A549 (cell line): ENCODE measurements at regions not wholly inside any gene's neighbourhood (a gene's known extent, or its start where the extent isn't known, plus 50 kb on each side); places are given as distances from the start of the nearest gene placed in this dataset.

Experiments used
- EP300 ChIP-seq, 2 experiments: fragments of >200 bp; sonication (Bioruptor Twin); formaldehyde crosslinking; IDR thresholded peaks; 2 replicates in 1 of 2; 3 replicates in 1 of 2; pipeline ENCODE4 v1.6.1; 2016 to 2017
- FOXS1 ChIP-seq: fragments of 250-450 bp; sonication (Bioruptor Pico); IDR thresholded peaks from 2 replicates; pipeline ENCODE4 v1.5.0; 2020; ENCODE audit warnings: mild to moderate bottlenecking, moderate library complexity
- JUNB ChIP-seq: fragments of >200 bp; sonication (Bioruptor Twin); formaldehyde crosslinking; IDR thresholded peaks from 2 replicates; pipeline ENCODE4 v1.6.1; 2016
- KDM1A ChIP-seq: fragments of 200-600 bp; sonication (generic); IDR thresholded peaks from 2 replicates; pipeline ENCODE4 v1.6.1; 2016; ENCODE audit warnings: low read depth, mild to moderate bottlenecking
- NPAS2 ChIP-seq: fragments of 250-450 bp; sonication (Bioruptor Pico); IDR thresholded peaks from 2 replicates; pipeline ENCODE4 v1.8.0; 2022; ENCODE audit warnings: mild to moderate bottlenecking, moderate library complexity, borderline replicate concordance
- POLR2A ChIP-seq: IDR thresholded peaks from 2 replicates; pipeline ENCODE4 v1.6.1; 2012; ENCODE audit warnings: mild to moderate bottlenecking, low read length
- TF ChIP-seq, protein P1 (sequence below): fragments of 200-600 bp; sonication (generic); IDR thresholded peaks from 2 replicates; pipeline ENCODE4 v1.6.1; 2016; ENCODE audit warnings: antibody characterized with exemption, mild to moderate bottlenecking, moderate library complexity
- TF ChIP-seq, protein P2 (sequence below): fragments of >200 bp; sonication (Bioruptor Twin); formaldehyde crosslinking; IDR thresholded peaks from 3 replicates; pipeline ENCODE4 v1.5.1; 2016
- TF ChIP-seq, protein P3 (sequence below): IDR thresholded peaks from 2 replicates; pipeline ENCODE4 v1.6.1; 2012
- TF ChIP-seq, protein P4 (sequence below): IDR thresholded peaks from 2 replicates; pipeline ENCODE4 v1.6.1; 2012; ENCODE audit warnings: low read depth, borderline replicate concordance

DNA sequence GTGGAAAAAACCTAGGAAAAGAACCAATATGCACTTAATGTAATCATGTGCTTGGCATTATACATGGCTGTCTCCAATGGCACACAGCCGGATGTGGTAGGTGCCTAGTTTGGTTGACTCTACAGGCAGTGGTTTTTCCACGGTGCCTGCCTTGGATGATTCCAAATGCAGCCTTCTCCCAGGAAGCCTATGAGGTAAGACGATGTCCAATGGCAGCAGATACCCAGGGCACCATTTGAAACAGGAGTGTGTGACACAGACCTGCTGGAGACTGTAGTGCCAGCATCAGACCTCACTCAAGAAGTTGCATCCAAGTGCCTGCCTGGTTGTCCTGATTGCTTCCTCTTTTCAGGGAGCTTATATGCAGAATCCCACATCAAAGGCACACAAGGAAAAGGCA is 88.0 kb upstream of the VASH1 start:
- TF ChIP-seq FOXS1 (CRISPR knock-in tag): no peak
- TF ChIP-seq, protein P1, sequence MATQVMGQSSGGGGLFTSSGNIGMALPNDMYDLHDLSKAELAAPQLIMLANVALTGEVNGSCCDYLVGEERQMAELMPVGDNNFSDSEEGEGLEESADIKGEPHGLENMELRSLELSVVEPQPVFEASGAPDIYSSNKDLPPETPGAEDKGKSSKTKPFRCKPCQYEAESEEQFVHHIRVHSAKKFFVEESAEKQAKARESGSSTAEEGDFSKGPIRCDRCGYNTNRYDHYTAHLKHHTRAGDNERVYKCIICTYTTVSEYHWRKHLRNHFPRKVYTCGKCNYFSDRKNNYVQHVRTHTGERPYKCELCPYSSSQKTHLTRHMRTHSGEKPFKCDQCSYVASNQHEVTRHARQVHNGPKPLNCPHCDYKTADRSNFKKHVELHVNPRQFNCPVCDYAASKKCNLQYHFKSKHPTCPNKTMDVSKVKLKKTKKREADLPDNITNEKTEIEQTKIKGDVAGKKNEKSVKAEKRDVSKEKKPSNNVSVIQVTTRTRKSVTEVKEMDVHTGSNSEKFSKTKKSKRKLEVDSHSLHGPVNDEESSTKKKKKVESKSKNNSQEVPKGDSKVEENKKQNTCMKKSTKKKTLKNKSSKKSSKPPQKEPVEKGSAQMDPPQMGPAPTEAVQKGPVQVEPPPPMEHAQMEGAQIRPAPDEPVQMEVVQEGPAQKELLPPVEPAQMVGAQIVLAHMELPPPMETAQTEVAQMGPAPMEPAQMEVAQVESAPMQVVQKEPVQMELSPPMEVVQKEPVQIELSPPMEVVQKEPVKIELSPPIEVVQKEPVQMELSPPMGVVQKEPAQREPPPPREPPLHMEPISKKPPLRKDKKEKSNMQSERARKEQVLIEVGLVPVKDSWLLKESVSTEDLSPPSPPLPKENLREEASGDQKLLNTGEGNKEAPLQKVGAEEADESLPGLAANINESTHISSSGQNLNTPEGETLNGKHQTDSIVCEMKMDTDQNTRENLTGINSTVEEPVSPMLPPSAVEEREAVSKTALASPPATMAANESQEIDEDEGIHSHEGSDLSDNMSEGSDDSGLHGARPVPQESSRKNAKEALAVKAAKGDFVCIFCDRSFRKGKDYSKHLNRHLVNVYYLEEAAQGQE: no peak
- TF ChIP-seq JUNB: no peak
- TF ChIP-seq, protein P2, sequence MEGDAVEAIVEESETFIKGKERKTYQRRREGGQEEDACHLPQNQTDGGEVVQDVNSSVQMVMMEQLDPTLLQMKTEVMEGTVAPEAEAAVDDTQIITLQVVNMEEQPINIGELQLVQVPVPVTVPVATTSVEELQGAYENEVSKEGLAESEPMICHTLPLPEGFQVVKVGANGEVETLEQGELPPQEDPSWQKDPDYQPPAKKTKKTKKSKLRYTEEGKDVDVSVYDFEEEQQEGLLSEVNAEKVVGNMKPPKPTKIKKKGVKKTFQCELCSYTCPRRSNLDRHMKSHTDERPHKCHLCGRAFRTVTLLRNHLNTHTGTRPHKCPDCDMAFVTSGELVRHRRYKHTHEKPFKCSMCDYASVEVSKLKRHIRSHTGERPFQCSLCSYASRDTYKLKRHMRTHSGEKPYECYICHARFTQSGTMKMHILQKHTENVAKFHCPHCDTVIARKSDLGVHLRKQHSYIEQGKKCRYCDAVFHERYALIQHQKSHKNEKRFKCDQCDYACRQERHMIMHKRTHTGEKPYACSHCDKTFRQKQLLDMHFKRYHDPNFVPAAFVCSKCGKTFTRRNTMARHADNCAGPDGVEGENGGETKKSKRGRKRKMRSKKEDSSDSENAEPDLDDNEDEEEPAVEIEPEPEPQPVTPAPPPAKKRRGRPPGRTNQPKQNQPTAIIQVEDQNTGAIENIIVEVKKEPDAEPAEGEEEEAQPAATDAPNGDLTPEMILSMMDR: no peak
- TF ChIP-seq, protein P3, sequence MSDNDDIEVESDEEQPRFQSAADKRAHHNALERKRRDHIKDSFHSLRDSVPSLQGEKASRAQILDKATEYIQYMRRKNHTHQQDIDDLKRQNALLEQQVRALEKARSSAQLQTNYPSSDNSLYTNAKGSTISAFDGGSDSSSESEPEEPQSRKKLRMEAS: no peak
- no peak for TF ChIP-seq POLR2A
- TF ChIP-seq EP300 (IDR thresholded peaks at IDR 0.05): no peak
- TF ChIP-seq KDM1A: no peak
- TF ChIP-seq NPAS2 (CRISPR knock-in tag): no peak
- TF ChIP-seq, protein P4, sequence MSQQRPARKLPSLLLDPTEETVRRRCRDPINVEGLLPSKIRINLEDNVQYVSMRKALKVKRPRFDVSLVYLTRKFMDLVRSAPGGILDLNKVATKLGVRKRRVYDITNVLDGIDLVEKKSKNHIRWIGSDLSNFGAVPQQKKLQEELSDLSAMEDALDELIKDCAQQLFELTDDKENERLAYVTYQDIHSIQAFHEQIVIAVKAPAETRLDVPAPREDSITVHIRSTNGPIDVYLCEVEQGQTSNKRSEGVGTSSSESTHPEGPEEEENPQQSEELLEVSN: no peak
